NT2/D1 (cell line): ENCODE measurements at regions not wholly inside any gene's neighbourhood (a gene's known extent, or its start where the extent isn't known, plus 50 kb on each side); places are given as distances from the start of the nearest gene placed in this dataset.

ENCODE experiments used
- DNase-seq: peaks from one replicate; pipeline ENCODE4 v3.0.0-alpha.2; 2011; ENCODE audit warnings: low read depth, low spot score
- H3K27me3 ChIP-seq: 2 replicates; pipeline ENCODE4 v1.6.0; 2011; ENCODE audit warnings: mild to moderate bottlenecking; ENCODE audit not compliant: insufficient read length, insufficient read depth
- H3K36me3 ChIP-seq: 2 replicates; pipeline ENCODE4 v1.6.1; 2011; ENCODE audit warnings: mild to moderate bottlenecking, low read length, mixed read lengths; ENCODE audit not compliant: insufficient read depth, insufficient read length
- H3K4me1 ChIP-seq: 2 replicates; pipeline ENCODE4 v1.5.1; 2011; ENCODE audit not compliant: insufficient read depth, insufficient read length
- H3K4me3 ChIP-seq: 2 replicates; pipeline ENCODE4 v1.5.1; 2011; ENCODE audit warnings: low read depth; ENCODE audit not compliant: insufficient read length
- H3K9ac ChIP-seq: 2 replicates; pipeline ENCODE4 v1.6.0; 2011; ENCODE audit warnings: low read depth; ENCODE audit not compliant: insufficient read length
- H3K9me3 ChIP-seq: 2 replicates; pipeline ENCODE4 v1.5.1; 2011; ENCODE audit warnings: mild to moderate bottlenecking, low read length; ENCODE audit not compliant: insufficient read depth
- SUZ12 ChIP-seq: IDR thresholded peaks from 2 replicates; pipeline ENCODE4 v1.6.1; 2011; ENCODE audit not compliant: insufficient read length, insufficient read depth; ENCODE audit errors: extremely low read depth
- YY1 ChIP-seq: IDR thresholded peaks from 2 replicates; pipeline ENCODE4 v1.6.1; 2011; ENCODE audit not compliant: insufficient read length, insufficient read depth
- ZNF274 ChIP-seq: IDR thresholded peaks from 2 replicates; pipeline ENCODE4 v1.6.1; 2011; ENCODE audit warnings: mild to moderate bottlenecking, low read depth, low read length

GRCh38 chr3:55413236-55413635, 73.9 kb downstream of the WNT5A start:
- peaks cover 3% of the 10 kb centered on the region; the same call in 1 of the 2 replicates for H3K9me3 ChIP-seq
- TF ChIP-seq SUZ12 (no peak), YY1 (no peak), ZNF274 (no peak)

DNA sequence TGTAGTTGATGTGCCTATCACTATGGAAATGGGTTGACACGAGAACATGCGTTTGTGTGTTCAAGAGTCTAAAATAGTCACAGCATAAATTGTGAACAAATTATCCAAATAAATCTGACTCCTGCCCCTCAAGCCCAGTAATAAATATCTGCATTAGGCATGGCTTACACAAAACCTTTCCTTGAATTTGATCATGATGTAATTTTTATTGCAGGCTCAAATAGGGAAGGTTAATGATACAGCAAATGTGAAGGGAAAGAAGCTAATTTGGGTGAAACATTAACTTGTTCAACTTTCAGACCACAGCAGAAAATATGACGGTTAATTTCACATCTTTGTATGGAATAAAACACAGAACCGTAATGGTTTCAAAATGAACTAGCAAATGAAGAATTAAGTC, 74.6 kb downstream of the WNT5A start:
- H3K4me1 ChIP-seq, result peaks cover 4% of the 10 kb centered on the region
- TF ChIP-seq SUZ12 (no peak), ZNF274 (no peak), YY1 (no peak)
- no peak overlapping the region for H3K4me3 ChIP-seq
- no peaks in the 10 kb centered on the region for H3K36me3 ChIP-seq
- no peaks in the 10 kb centered on the region for H3K27me3 ChIP-seq
- no peak overlapping the region for H3K9ac ChIP-seq
- H3K9me3 ChIP-seq, result no peaks in the 10 kb centered on the region; the same call in 1 of the 2 replicates
- DNase-seq, result no peak

More at GRCh38 chr3:55413236-55413635, 73.9 kb downstream of the WNT5A start:
- DNase-seq, result no peak
- Histone ChIP-seq H3K4me3 (no peak overlapping the region), H3K9ac (no peak overlapping the region), H3K4me1 (peaks cover 4% of the 10 kb centered on the region), H3K27me3 (no peaks in the 10 kb centered on the region), H3K36me3 (no peaks in the 10 kb centered on the region)

DNA sequence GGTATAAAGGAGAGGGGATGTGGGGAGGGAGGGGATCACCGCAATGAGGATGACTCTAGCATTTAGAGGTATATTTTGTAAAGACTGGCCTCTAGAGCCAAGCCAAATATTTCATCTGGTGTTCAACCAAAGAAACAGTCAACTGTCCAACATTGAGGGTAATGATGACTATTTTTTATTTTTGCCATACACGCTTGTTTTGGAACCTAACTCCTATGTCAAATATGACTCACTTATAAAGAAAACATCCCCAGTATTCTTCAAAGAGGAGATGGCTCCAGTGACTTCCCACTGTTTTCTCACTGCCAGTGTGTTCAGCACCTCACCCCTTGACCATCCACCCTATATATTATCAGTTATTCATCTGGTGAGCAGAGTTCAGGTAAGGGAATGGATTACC, 77.3 kb downstream of the WNT5A start:
- Histone ChIP-seq H3K9ac (no peak overlapping the region), H3K27me3 (no peaks in the 10 kb centered on the region), H3K9me3 (peaks cover 7% of the 10 kb centered on the region), H3K36me3 (no peaks in the 10 kb centered on the region), H3K4me1 (no peaks in the 10 kb centered on the region), H3K4me3 (no peak overlapping the region)
- TF ChIP-seq ZNF274 (no peak), SUZ12 (no peak), YY1 (no peak)
- no peak for DNase-seq

GRCh38 chr3:55408193-55408826, 78.8 kb downstream of the WNT5A start:
- DNase-seq, result no peak
- Histone ChIP-seq H3K36me3 (no peaks in the 10 kb centered on the region), H3K4me1 (no peaks in the 10 kb centered on the region), H3K9me3 (peaks cover 11% of the 10 kb centered on the region), H3K9ac (no peak overlapping the region), H3K4me3 (no peak overlapping the region), H3K27me3 (no peaks in the 10 kb centered on the region)
- no peak for TF ChIP-seq YY1
- no peak for TF ChIP-seq SUZ12
- no peak for TF ChIP-seq ZNF274

DNA sequence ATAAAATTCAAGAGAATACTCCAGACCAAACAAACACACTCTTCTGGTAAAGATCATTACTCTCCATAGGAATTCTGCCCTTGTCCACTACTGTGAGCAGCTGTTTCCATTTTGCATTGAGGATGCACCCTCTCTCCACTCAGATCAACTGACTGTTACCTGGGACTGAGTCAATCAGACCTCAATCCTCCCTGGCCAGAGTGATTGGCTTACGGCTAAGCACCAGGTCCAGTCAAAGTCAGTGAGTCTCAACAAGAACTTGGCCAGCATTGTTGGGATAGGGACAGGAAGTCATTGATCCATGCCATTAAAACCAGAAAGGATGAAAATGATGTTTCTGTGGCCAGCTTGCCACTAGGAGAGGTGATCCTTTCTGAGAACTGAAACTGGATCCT, 79.7 kb downstream of the WNT5A start:
- no peaks in the 10 kb centered on the region for H3K27me3 ChIP-seq
- no peak overlapping the region for H3K4me3 ChIP-seq
- H3K4me1 ChIP-seq, result no peaks in the 10 kb centered on the region
- H3K36me3 ChIP-seq, result no peaks in the 10 kb centered on the region
- no peak overlapping the region for H3K9ac ChIP-seq
- TF ChIP-seq YY1, result no peak
- TF ChIP-seq ZNF274, result no peak
- no peak for TF ChIP-seq SUZ12
- DNase-seq, result no peak
- peaks cover 11% of the 10 kb centered on the region for H3K9me3 ChIP-seq

GRCh38 chr3:55406696-55407425, 80.2 kb downstream of the WNT5A start:
- no peaks in the 10 kb centered on the region for H3K36me3 ChIP-seq
- no peak overlapping the region for H3K4me3 ChIP-seq
- peaks cover 11% of the 10 kb centered on the region for H3K9me3 ChIP-seq
- H3K27me3 ChIP-seq, result no peaks in the 10 kb centered on the region
- DNase-seq, result no peak
- TF ChIP-seq SUZ12 (no peak), ZNF274 (no peak), YY1 (no peak)
- H3K9ac ChIP-seq, result no peak overlapping the region
- no peaks in the 10 kb centered on the region for H3K4me1 ChIP-seq

GRCh38 chr3:55405436-55405835, 81.7 kb downstream of the WNT5A start:
- Histone ChIP-seq H3K9me3 (peaks cover 11% of the 10 kb centered on the region), H3K36me3 (no peaks in the 10 kb centered on the region), H3K4me1 (no peaks in the 10 kb centered on the region), H3K27me3 (no peaks in the 10 kb centered on the region), H3K4me3 (no peak overlapping the region), H3K9ac (no peak overlapping the region)
- DNase-seq, result peak; percentile 82
- TF ChIP-seq SUZ12 (no peak), YY1 (no peak), ZNF274 (no peak)
